ENCODE measurements at regions not wholly inside any gene's neighbourhood (a gene's known extent, or its start where the extent isn't known, plus 50 kb on each side); places are given as distances from the start of the nearest gene placed in this dataset.
"Not testable (repeated sequence)": the region's sequence is repeated elsewhere in the genome, so short reads cannot be mapped to it uniquely, and the experiment has no call there.

DNA sequence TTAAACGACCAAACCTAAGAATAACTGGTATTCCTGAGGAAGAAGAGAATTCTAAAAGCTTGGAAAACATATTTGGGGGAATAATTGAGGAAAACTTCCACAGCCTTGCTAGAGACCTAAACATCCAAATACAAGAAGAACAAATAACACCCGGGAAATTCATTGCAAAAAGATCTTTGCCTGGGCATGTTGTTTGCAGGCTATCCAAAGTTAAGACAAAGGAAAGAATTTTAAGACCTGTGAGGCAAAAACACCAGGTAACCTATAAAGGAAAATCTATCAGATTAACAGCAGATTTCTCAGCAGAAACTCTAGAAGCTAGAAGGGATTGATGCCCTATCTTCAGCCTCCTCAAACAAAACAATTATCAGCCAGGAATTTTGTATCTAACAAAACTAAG is 82.2 kb upstream of the TRPC7 start:
- DNase-seq (ENCODE audit: low spot score in 2 of 2); H3K4me3 Mint-ChIP-seq; ATAC-seq; H3K4me1 Mint-ChIP-seq; H3K9me3 Mint-ChIP-seq; H3K27ac Mint-ChIP-seq; H3K36me3 Mint-ChIP-seq: not testable (repeated sequence)

GRCh38 chr5:136446565-136446964 is 81.2 kb upstream of the TRPC7 start:
- H3K27ac Mint-ChIP-seq: no peak overlapping the region
- no peak for ATAC-seq
- no peak overlapping the region for H3K4me3 Mint-ChIP-seq
- peaks cover 7% of the 10 kb centered on the region for H3K4me1 Mint-ChIP-seq
- H3K36me3 Mint-ChIP-seq: no peaks in the 10 kb centered on the region
- H3K9me3 Mint-ChIP-seq: peaks cover 5% of the 10 kb centered on the region
- no peak for DNase-seq (ENCODE audit: low spot score in 2 of 2)

GRCh38 chr5:136444099-136444498 is 78.8 kb upstream of the TRPC7 start:
- not testable (repeated sequence) for H3K27ac Mint-ChIP-seq; H3K36me3 Mint-ChIP-seq; H3K4me3 Mint-ChIP-seq; H3K9me3 Mint-ChIP-seq; ATAC-seq; DNase-seq (ENCODE audit: low spot score in 2 of 2); H3K4me1 Mint-ChIP-seq

GRCh38 chr5:136439367-136439766 is 74.0 kb upstream of the TRPC7 start:
- Mint-ChIP-seq H3K27ac (no peak overlapping the region), H3K9me3 (peaks cover 3% of the 10 kb centered on the region), H3K4me3 (no peak overlapping the region), H3K36me3 (no peaks in the 10 kb centered on the region), H3K4me1 (no peaks in the 10 kb centered on the region)
- ATAC-seq: no peak
- no peak for DNase-seq (ENCODE audit: low spot score in 2 of 2)

DNA sequence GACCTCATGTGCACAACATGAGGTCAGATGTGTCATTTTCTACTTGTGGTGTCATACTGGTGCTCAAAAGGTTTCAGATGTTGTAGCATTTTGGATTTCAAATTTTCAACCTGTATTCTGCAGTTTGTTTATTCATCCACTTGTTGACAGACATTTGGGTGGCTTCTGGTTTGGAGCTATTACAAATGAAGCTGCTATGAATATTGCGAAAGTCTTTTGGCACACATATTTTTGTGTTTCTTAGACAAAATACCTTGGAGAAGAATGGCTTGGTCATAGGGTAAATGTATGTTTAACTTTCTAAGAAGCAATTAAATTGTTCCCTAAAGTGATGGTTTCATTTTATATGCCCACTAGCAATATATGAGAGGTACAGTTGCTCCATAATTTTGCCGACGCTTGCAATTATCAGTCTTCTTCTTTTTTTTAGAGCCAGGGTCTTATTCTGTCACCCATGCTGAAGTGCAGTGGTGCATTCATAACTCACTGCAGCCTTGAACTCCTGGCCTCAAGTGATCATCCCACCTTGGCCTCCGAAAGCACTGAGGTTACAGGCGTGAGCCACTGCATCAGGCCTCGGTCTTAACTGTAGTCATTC is 70.7 kb upstream of the TRPC7 start:
- no peaks in the 10 kb centered on the region for H3K4me1 Mint-ChIP-seq
- ATAC-seq (no peak), DNase-seq (ENCODE audit: low spot score in 2 of 2) (no peak)
- H3K4me3 Mint-ChIP-seq: no peak overlapping the region
- no peaks in the 10 kb centered on the region for H3K36me3 Mint-ChIP-seq
- peaks cover 3% of the 10 kb centered on the region for H3K9me3 Mint-ChIP-seq
- no peak overlapping the region for H3K27ac Mint-ChIP-seq

GRCh38 chr5:136434795-136435194 is 69.5 kb upstream of the TRPC7 start:
- H3K9me3 Mint-ChIP-seq: peaks cover 3% of the 10 kb centered on the region
- ATAC-seq: no peak

GRCh38 chr5:136432705-136433104 is 67.4 kb upstream of the TRPC7 start:
- DNase-seq (ENCODE audit: low spot score in 2 of 2): no peak
- Mint-ChIP-seq H3K4me1 (no peaks in the 10 kb centered on the region), H3K36me3 (no peaks in the 10 kb centered on the region), H3K9me3 (no peaks in the 10 kb centered on the region), H3K27ac (no peak overlapping the region), H3K4me3 (no peak overlapping the region)
- no peak for ATAC-seq

More at GRCh38 chr5:136434795-136435194, 69.5 kb upstream of the TRPC7 start:
- DNase-seq (ENCODE audit: low spot score in 2 of 2): no peak
- no peak overlapping the region for H3K27ac Mint-ChIP-seq
- no peak overlapping the region for H3K4me3 Mint-ChIP-seq
- no peaks in the 10 kb centered on the region for H3K4me1 Mint-ChIP-seq
- H3K36me3 Mint-ChIP-seq: no peaks in the 10 kb centered on the region

GRCh38 chr5:136430081-136430480 is 64.7 kb upstream of the TRPC7 start:
- DNase-seq (ENCODE audit: low spot score in 2 of 2) (no peak), ATAC-seq (no peak)
- Mint-ChIP-seq H3K9me3 (no peaks in the 10 kb centered on the region), H3K4me3 (no peak overlapping the region), H3K27ac (no peak overlapping the region), H3K4me1 (no peaks in the 10 kb centered on the region), H3K36me3 (no peaks in the 10 kb centered on the region)

- H3K4me1 Mint-ChIP-seq: no peaks in the 10 kb centered on the region
- peaks cover 3% of the 10 kb centered on the region for H3K9me3 Mint-ChIP-seq
- no peak overlapping the region for H3K4me3 Mint-ChIP-seq
- H3K27ac Mint-ChIP-seq: no peak overlapping the region
- DNase-seq (ENCODE audit: low spot score in 2 of 2) (no peak), ATAC-seq (no peak)
- H3K36me3 Mint-ChIP-seq: no peaks in the 10 kb centered on the region
These were observed 62.1 kb upstream of the TRPC7 start for GRCh38 chr5:136427426-136427825.

DNA sequence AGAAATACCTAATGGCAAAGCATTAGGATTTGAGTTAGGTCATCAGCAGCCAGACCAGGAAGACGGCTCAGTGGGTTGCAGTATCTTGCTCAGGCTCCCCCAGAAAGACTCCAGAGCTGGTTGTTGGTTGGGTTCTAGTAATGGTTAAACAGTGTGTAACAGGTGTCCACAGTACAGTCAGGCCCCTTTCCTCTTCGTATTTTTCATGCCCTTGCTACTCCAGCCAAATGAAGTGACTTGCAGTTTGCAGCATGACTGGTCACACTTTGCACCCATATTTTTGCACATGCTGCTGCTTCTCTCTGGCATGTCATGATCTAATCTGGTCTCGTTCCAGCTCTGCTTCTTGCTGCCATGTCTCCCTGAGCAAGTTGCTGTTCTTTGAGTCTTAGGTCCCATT is 60.6 kb upstream of the TRPC7 start:
- Mint-ChIP-seq H3K27ac (no peak overlapping the region), H3K4me3 (no peak overlapping the region), H3K36me3 (no peaks in the 10 kb centered on the region), H3K4me1 (no peaks in the 10 kb centered on the region), H3K9me3 (peaks cover 3% of the 10 kb centered on the region)
- ATAC-seq (no peak), DNase-seq (ENCODE audit: low spot score in 2 of 2) (no peak)

GRCh38 chr5:136424835-136425584 is 59.7 kb upstream of the TRPC7 start:
- DNase-seq (ENCODE audit: low spot score in 2 of 2) (peak; percentile 30 to 82), ATAC-seq (no peak)
- peaks cover 3% of the 10 kb centered on the region for H3K9me3 Mint-ChIP-seq
- H3K4me1 Mint-ChIP-seq: no peaks in the 10 kb centered on the region
- H3K36me3 Mint-ChIP-seq: no peaks in the 10 kb centered on the region
- H3K27ac Mint-ChIP-seq: no peak overlapping the region
- H3K4me3 Mint-ChIP-seq: no peak overlapping the region

DNA sequence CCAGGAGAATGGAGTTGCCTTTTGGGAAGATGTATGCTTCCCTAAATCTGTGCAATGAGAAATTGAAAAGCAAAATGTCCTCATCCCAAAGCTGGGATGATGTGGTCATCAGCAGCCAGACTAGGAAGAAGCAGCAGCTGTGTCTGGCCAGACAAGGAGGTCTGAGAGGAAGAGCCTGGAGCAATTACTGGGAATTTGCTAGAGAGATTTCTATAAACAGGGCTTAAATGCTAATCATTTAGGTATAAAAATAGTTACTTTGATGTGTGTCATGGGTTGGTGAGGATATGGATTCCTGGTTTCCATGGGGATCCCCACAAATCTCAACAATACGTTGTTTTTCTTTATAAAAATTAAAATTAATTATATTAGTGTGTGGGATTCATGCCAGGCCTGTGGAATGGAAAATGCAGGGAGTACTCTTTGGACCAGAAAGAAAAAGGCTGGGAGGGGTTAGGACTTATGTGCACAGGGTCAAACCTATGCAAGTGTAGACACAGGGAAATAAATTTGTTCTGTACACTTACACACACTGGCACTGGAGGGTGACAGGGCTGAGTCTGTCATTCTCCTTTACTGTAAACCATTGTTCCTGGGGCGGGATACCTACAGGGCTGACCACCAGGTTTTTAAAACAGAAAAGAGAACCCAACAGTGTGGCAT is 58.7 kb upstream of the TRPC7 start:
- Mint-ChIP-seq H3K4me3 (no peak overlapping the region), H3K4me1 (no peaks in the 10 kb centered on the region), H3K27ac (no peak overlapping the region), H3K9me3 (peaks cover 3% of the 10 kb centered on the region), H3K36me3 (no peaks in the 10 kb centered on the region)
- ATAC-seq: no peak
- no peak for DNase-seq (ENCODE audit: low spot score in 2 of 2)

DNA sequence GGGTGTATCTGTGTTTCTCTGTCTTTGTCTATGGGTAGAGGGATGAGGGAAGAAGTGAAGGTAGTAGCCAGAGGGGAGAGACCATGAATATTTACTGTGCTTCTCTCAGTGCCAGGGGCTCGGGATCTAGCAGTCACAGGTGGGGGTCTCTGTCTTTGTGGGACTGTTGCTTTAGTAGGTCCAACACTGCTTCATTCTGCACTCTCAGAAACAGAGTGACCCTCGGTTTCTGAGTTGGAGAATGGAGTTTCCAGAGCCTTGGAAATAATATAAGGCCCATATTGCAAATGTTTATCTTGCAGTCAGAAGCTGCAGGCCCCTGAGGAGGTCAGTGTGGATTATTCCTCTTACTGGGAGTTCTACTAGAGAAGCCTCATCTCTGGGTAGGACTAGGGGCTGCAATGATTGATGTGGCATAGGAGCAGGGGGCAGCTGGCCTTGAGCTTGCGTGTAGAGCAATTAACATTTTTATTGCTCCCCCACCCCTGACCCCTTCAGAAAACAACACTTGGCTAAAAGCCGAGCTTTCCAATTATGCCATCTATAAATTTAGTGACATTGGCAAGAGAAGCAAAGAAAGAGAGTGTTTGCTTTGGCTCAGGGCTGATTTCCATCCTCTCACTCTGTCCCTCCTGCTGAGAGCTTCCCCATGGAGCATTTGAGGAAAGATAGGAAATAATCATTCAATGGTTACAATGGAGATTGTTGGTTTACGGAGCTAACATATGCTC is 55.0 kb upstream of the TRPC7 start:
- H3K9me3 Mint-ChIP-seq: peaks cover 3% of the 10 kb centered on the region
- H3K27ac Mint-ChIP-seq: no peak overlapping the region
- no peak overlapping the region for H3K4me3 Mint-ChIP-seq
- no peaks in the 10 kb centered on the region for H3K36me3 Mint-ChIP-seq
- ATAC-seq: no peak
- no peaks in the 10 kb centered on the region for H3K4me1 Mint-ChIP-seq
- no peak for DNase-seq (ENCODE audit: low spot score in 2 of 2)

DNA sequence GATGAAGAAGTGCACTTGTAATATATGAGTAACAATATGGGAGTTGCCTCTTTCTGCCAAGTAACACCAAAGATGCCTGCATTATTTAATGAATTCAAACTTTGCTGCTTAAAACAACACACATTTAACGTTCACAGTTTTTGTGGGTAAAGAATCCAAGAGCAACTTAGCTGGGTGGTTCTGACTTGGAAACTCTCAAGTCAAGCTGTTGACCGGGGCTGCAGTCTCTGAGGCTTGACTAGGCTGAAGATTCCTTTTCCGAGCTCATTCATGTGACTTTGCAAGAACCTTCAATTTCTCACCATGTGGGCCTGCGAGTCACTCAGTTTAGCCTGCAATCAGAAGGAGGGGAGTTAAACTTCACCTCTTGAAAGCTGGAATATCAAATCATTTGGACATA is 53.0 kb upstream of the TRPC7 start:
- ATAC-seq (no peak), DNase-seq (ENCODE audit: low spot score in 2 of 2) (no peak)
- no peaks in the 10 kb centered on the region for H3K36me3 Mint-ChIP-seq
- H3K9me3 Mint-ChIP-seq: peaks cover 4% of the 10 kb centered on the region
- no peaks in the 10 kb centered on the region for H3K4me1 Mint-ChIP-seq
- no peak overlapping the region for H3K4me3 Mint-ChIP-seq
- no peak overlapping the region for H3K27ac Mint-ChIP-seq

All from stimulated activated effector memory CD8-positive, alpha-beta T cell treated with anti-CD3 and anti-CD28 coated beads, Interleukin-12 subunit alpha, Interleukin-12 subunit beta, amount 100 ng/mL, for 72 hours (primary cell).